ENCODE measurements at regions not wholly inside any gene's neighbourhood (a gene's known extent, or its start where the extent isn't known, plus 50 kb on each side); places are given as distances from the start of the nearest gene placed in this dataset.

DNA sequence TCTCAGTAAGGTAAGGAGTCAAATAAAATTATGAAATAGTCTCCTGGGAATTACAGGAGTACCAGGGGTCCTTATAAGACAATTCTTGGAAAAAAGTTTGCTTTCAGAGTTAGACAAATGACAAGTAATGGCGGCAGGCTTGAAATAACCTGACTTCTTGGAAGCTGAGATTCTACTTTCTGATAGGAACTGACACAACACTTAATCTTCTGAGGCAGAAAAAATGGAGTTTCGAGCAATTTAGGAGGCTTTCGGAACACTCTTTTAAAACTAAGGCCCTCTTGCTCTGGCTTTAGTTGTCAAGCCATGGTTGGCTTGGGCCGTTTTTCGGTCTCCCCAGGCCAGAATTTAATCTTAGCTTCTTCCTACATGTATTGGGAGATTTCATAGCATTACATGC, 260.0 kb downstream of the GATA3 start:
- BruUV-seq (replicated peaks), result no TSS peak

More for the DNA sequence above, 260.0 kb downstream of the GATA3 start:
- H3K36me3 ChIP-seq (ENCODE audit: control insufficient read depth in 1 of 2, insufficient read depth in 2 of 2, low read length in 2 of 2), result no peaks in the 10 kb centered on the region
- intact Hi-C loops (cut with micrococcal nuclease), result no loop called here
- no peak for ATAC-seq
- no peak overlapping the region for H3K4me2 ChIP-seq (ENCODE audit: low read length)
- RAD21 ChIA-PET (ENCODE audit: low non-redundant PET in 1 of 2, low total read pairs in 2 of 2, uncharacterized antibody in 2 of 2, unreplicated experiment in 2 of 2), result no interaction called here
- POLR2A ChIA-PET, result no interaction called here
- CTCF ChIA-PET, result no interaction called here
- TF ChIP-seq TCF7L2 (IDR thresholded peaks at IDR 0.05; ENCODE audit: borderline replicate concordance, extremely low read depth, insufficient read depth, insufficient read length) (no peak), FOSL1 (IDR thresholded peaks at IDR 0.05; ENCODE audit: low read depth) (no peak), EGR1 (IDR thresholded peaks at IDR 0.05; ENCODE audit: low read depth) (no peak), CEBPB (IDR thresholded peaks at IDR 0.05; ENCODE audit: low read depth) (no peak), SRF (IDR thresholded peaks at IDR 0.05; ENCODE audit: low read depth) (no peak), EZH2phosphoT487 (IDR thresholded peaks at IDR 0.05; ENCODE audit: borderline replicate concordance) (no peak), ZNF274 (IDR thresholded peaks at IDR 0.05; ENCODE audit: low read depth, low read length) (no peak), ZFX (IDR thresholded peaks at IDR 0.05) (no peak), JUND (IDR thresholded peaks at IDR 0.05) (no peak), ELF1 (IDR thresholded peaks at IDR 0.05; ENCODE audit: borderline replicate concordance, low read depth) (no peak), SIN3A (IDR thresholded peaks at IDR 0.05; ENCODE audit: low read depth) (no peak), POLR2AphosphoS5 (IDR thresholded peaks at IDR 0.05; ENCODE audit: low read depth, low read length) (no peak), EZH2 (IDR thresholded peaks at IDR 0.05) (no peak), CBX3 (IDR thresholded peaks at IDR 0.05; ENCODE audit: low read depth) (no peak), SP1 (IDR thresholded peaks at IDR 0.05; ENCODE audit: low read depth) (no peak)
- TF ChIP-seq, protein P1, sequence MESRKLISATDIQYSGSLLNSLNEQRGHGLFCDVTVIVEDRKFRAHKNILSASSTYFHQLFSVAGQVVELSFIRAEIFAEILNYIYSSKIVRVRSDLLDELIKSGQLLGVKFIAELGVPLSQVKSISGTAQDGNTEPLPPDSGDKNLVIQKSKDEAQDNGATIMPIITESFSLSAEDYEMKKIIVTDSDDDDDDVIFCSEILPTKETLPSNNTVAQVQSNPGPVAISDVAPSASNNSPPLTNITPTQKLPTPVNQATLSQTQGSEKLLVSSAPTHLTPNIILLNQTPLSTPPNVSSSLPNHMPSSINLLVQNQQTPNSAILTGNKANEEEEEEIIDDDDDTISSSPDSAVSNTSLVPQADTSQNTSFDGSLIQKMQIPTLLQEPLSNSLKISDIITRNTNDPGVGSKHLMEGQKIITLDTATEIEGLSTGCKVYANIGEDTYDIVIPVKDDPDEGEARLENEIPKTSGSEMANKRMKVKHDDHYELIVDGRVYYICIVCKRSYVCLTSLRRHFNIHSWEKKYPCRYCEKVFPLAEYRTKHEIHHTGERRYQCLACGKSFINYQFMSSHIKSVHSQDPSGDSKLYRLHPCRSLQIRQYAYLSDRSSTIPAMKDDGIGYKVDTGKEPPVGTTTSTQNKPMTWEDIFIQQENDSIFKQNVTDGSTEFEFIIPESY (IDR thresholded peaks at IDR 0.05; ENCODE audit: extremely low read depth, insufficient replicate concordance, low read length), result no peak
- TF ChIP-seq, protein P2, sequence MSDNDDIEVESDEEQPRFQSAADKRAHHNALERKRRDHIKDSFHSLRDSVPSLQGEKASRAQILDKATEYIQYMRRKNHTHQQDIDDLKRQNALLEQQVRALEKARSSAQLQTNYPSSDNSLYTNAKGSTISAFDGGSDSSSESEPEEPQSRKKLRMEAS (IDR thresholded peaks at IDR 0.05), result no peak
- TF ChIP-seq, protein P3, sequence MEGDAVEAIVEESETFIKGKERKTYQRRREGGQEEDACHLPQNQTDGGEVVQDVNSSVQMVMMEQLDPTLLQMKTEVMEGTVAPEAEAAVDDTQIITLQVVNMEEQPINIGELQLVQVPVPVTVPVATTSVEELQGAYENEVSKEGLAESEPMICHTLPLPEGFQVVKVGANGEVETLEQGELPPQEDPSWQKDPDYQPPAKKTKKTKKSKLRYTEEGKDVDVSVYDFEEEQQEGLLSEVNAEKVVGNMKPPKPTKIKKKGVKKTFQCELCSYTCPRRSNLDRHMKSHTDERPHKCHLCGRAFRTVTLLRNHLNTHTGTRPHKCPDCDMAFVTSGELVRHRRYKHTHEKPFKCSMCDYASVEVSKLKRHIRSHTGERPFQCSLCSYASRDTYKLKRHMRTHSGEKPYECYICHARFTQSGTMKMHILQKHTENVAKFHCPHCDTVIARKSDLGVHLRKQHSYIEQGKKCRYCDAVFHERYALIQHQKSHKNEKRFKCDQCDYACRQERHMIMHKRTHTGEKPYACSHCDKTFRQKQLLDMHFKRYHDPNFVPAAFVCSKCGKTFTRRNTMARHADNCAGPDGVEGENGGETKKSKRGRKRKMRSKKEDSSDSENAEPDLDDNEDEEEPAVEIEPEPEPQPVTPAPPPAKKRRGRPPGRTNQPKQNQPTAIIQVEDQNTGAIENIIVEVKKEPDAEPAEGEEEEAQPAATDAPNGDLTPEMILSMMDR (IDR thresholded peaks at IDR 0.05 in 2 of 3, conservative IDR thresholded peaks at IDR 0.05 in 1 of 3; ENCODE audit: borderline replicate concordance in 1 of 3, insufficient read depth in 1 of 3, low read depth in 2 of 3, low read length in 2 of 3), result no peak
- TF ChIP-seq, protein P4, sequence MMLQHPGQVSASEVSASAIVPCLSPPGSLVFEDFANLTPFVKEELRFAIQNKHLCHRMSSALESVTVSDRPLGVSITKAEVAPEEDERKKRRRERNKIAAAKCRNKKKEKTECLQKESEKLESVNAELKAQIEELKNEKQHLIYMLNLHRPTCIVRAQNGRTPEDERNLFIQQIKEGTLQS (IDR thresholded peaks at IDR 0.05), result no peak
- no peaks in the 10 kb centered on the region for H3K9me2 ChIP-seq (ENCODE audit: insufficient read depth)
- H3K79me2 ChIP-seq (ENCODE audit: insufficient read depth, low read length), result no peaks in the 10 kb centered on the region
- no peak overlapping the region for H3K27ac ChIP-seq (ENCODE audit: low read depth, low read length)
- no peaks in the 10 kb centered on the region for H3K9me3 ChIP-seq (ENCODE audit: control insufficient read depth in 1 of 2, insufficient read depth in 1 of 2, low read depth in 1 of 2, low read length in 2 of 2)
- no peak overlapping the region for H3K4me3 ChIP-seq (replicated peaks in 1 of 2; ENCODE audit: low read depth in 1 of 2, low read length in 2 of 2)
- H2AFZ ChIP-seq (ENCODE audit: low read depth, low read length, poor library complexity, severe bottlenecking), result no peak overlapping the region
- H3K4me1 ChIP-seq (ENCODE audit: control insufficient read depth in 1 of 2, insufficient read depth in 2 of 2, low read length in 2 of 2), result no peaks in the 10 kb centered on the region
- no peaks in the 10 kb centered on the region; the same call in 1 of the 2 replicates for H4K20me1 ChIP-seq (ENCODE audit: insufficient read depth)
- H3K9ac ChIP-seq (ENCODE audit: low read length), result no peak overlapping the region
- DNase-seq (ENCODE audit: low read depth, low spot score), result no peak
- no peaks in the 10 kb centered on the region for H3K27me3 ChIP-seq (ENCODE audit: insufficient read depth, low read length)

Measured in HCT116 (cell line).